GM23338 (cell line): ENCODE measurements at regions not wholly inside any gene's neighbourhood (a gene's known extent, or its start where the extent isn't known, plus 50 kb on each side); places are given as distances from the start of the nearest gene placed in this dataset.

Experiments
- ATAC-seq: fragments of 200-7000 bp; cut with Tn5 transposase; 3 replicates; pipeline ENCODE4 v1.9.1; 2020
- DNase-seq: peaks from one replicate; pipeline ENCODE4 v3.0.0-alpha.2; 2015; ENCODE audit warnings: low spot score
- H2AFZ ChIP-seq: fragments of 200-600 bp; sonication (generic); 2 replicates; pipeline ENCODE4 v1.8.0; 2016; ENCODE audit warnings: antibody characterized with exemption, mild to moderate bottlenecking, moderate library complexity
- H3F3A ChIP-seq: fragments of 200-600 bp; sonication (generic); replicated peaks from 2 replicates; pipeline ENCODE4 v1.8.0; 2017; ENCODE audit warnings: antibody characterized with exemption, mixed run types, low read depth
- H3K27ac ChIP-seq: fragments of 200-600 bp; sonication (generic); 2 replicates; pipeline ENCODE4 v1.6.1; 2016; ENCODE audit warnings: low read depth
- H3K27me3 ChIP-seq: fragments of 200-600 bp; sonication (generic); 2 replicates; pipeline ENCODE4 v1.8.0; 2016; ENCODE audit warnings: mild to moderate bottlenecking, mixed run types, moderate library complexity; ENCODE audit not compliant: insufficient read depth
- H3K36me3 ChIP-seq: fragments of 200-600 bp; sonication (generic); 2 replicates; pipeline ENCODE4 v1.8.0; 2016; ENCODE audit warnings: mild to moderate bottlenecking; ENCODE audit not compliant: insufficient read depth
- H3K4me1 ChIP-seq: fragments of 200-600 bp; sonication (generic); 2 replicates; pipeline ENCODE4 v1.8.0; 2016; ENCODE audit warnings: mild to moderate bottlenecking, moderate library complexity; ENCODE audit not compliant: insufficient read depth
- H3K4me2 ChIP-seq: fragments of 200-600 bp; sonication (generic); 2 replicates; pipeline ENCODE4 v1.7.1; 2017; ENCODE audit warnings: mixed run types
- H3K4me3 ChIP-seq: fragments of 200-600 bp; sonication (generic); 2 replicates; pipeline ENCODE4 v1.6.1; 2016; ENCODE audit warnings: mixed run types
- H3K79me2 ChIP-seq: fragments of 200-600 bp; sonication (generic); replicated peaks from 2 replicates; pipeline ENCODE4 v1.8.0; 2017; ENCODE audit warnings: mild to moderate bottlenecking; ENCODE audit not compliant: insufficient read depth
- H3K9me2 ChIP-seq: fragments of 200-600 bp; sonication (generic); 2 replicates; pipeline ENCODE4 v1.8.0; 2017; ENCODE audit not compliant: insufficient read depth
- H4K20me1 ChIP-seq: fragments of 200-600 bp; sonication (generic); replicated peaks from 2 replicates; pipeline ENCODE4 v1.8.0; 2017; ENCODE audit warnings: mild to moderate bottlenecking; ENCODE audit not compliant: insufficient read depth
- H3K27ac Mint-ChIP-seq: 2 replicates; pipeline ENCODE4 v1.8.0; 2020; ENCODE audit warnings: inconsistent platforms, mild to moderate bottlenecking, moderate library complexity, mixed read lengths
- H3K27me3 Mint-ChIP-seq: 3 replicates; pipeline ENCODE4 v1.8.0; 2022; ENCODE audit warnings: low read depth, mild to moderate bottlenecking, moderate library complexity, mixed read lengths, inconsistent platforms; ENCODE audit not compliant: insufficient read depth, poor library complexity
- H3K36me3 Mint-ChIP-seq: 3 replicates; pipeline ENCODE4 v1.8.0; 2021; ENCODE audit warnings: low read depth, mild to moderate bottlenecking, inconsistent platforms, moderate library complexity, mixed read lengths
- H3K4me1 Mint-ChIP-seq: 3 replicates; pipeline ENCODE4 v1.8.0; 2020; ENCODE audit warnings: mild to moderate bottlenecking, inconsistent platforms, mixed read lengths
- H3K4me3 Mint-ChIP-seq: 3 replicates; pipeline ENCODE4 v1.8.0; 2021; ENCODE audit warnings: moderate library complexity, mild to moderate bottlenecking, inconsistent platforms, mixed read lengths
- H3K9me3 Mint-ChIP-seq: 3 replicates; pipeline ENCODE4 v1.8.0; 2020; ENCODE audit warnings: moderate library complexity, mild to moderate bottlenecking, inconsistent platforms, mixed read lengths
- CREB1 ChIP-seq: fragments of 250-450 bp; sonication (Bioruptor Pico); IDR thresholded peaks from 2 replicates; pipeline ENCODE4 v1.5.0; 2020; ENCODE audit warnings: low read depth, mild to moderate bottlenecking, moderate library complexity
- ETS1 ChIP-seq: IDR thresholded peaks from 2 replicates; pipeline ENCODE4 v1.6.1; 2016; ENCODE audit warnings: antibody characterized with exemption
- EZH2 ChIP-seq: fragments of 200-600 bp; sonication (generic); IDR thresholded peaks from one replicate; pipeline ENCODE4 v1.8.0; 2017; ENCODE audit warnings: antibody characterized with exemption, mild to moderate bottlenecking, low read depth; ENCODE audit not compliant: unreplicated experiment
- EZH2phosphoT487 ChIP-seq: fragments of 200-600 bp; sonication (generic); IDR thresholded peaks from one replicate; pipeline ENCODE4 v1.8.1; 2018; ENCODE audit warnings: antibody characterized with exemption; ENCODE audit not compliant: unreplicated experiment
- POLR2AphosphoS5 ChIP-seq: IDR thresholded peaks from 2 replicates; pipeline ENCODE4 v1.6.1; 2016; ENCODE audit warnings: antibody characterized with exemption, low read depth
- ZNF114 ChIP-seq: fragments of 250-450 bp; sonication (Bioruptor Pico); IDR thresholded peaks from 2 replicates; pipeline ENCODE4 v1.5.0; 2020; ENCODE audit warnings: mild to moderate bottlenecking, moderate library complexity
- ZNF331 ChIP-seq: fragments of 250-450 bp; sonication (Bioruptor Pico); IDR thresholded peaks from 2 replicates; pipeline ENCODE4 v1.5.0; 2020; ENCODE audit warnings: low read depth, mild to moderate bottlenecking, moderate library complexity
- ZNF462 ChIP-seq: fragments of 250-450 bp; sonication (Bioruptor Pico); IDR thresholded peaks from 2 replicates; pipeline ENCODE4 v1.5.0; 2020; ENCODE audit warnings: mild to moderate bottlenecking, moderate library complexity

- TF ChIP-seq ZNF462 (CRISPR knock-in tag), result no peak
- TF ChIP-seq POLR2AphosphoS5, result no peak
- TF ChIP-seq EZH2phosphoT487, result no peak
- TF ChIP-seq EZH2, result no peak
Measured at GRCh38 chr10:80968903-80969302, 431.2 kb downstream of the SH2D4B start (continued).

GRCh38 chr10:80971461-80971860, 433.8 kb downstream of the SH2D4B start:
- Mint-ChIP-seq H3K36me3 (no peaks in the 10 kb centered on the region), H3K9me3 (no peaks in the 10 kb centered on the region), H3K27ac (no peak overlapping the region), H3K4me3 (no peak overlapping the region), H3K4me1 (no peaks in the 10 kb centered on the region), H3K27me3 (no peaks in the 10 kb centered on the region)
- Histone ChIP-seq H4K20me1 (no peaks in the 10 kb centered on the region), H2AFZ (no peak overlapping the region), H3K4me1 (no peaks in the 10 kb centered on the region), H3F3A (no peaks in the 10 kb centered on the region), H3K27ac (no peak overlapping the region), H3K79me2 (no peaks in the 10 kb centered on the region), H3K36me3 (no peaks in the 10 kb centered on the region), H3K9me2 (peaks cover 8% of the 10 kb centered on the region; the same call in 1 of the 2 replicates), H3K4me3 (no peak overlapping the region), H3K4me2 (no peak overlapping the region), H3K27me3 (no peaks in the 10 kb centered on the region)
- no peak for ATAC-seq
- DNase-seq, result no peak
- TF ChIP-seq EZH2, result no peak
- no peak for TF ChIP-seq CREB1 (CRISPR knock-in tag)
- TF ChIP-seq ZNF462 (CRISPR knock-in tag), result no peak
- no peak for TF ChIP-seq ZNF114 (CRISPR knock-in tag)
- TF ChIP-seq EZH2phosphoT487, result no peak
- no peak for TF ChIP-seq POLR2AphosphoS5
- TF ChIP-seq ETS1, result no peak
- no peak for TF ChIP-seq ZNF331 (CRISPR knock-in tag)
